ENCODE measurements at regions not wholly inside any gene's neighbourhood (a gene's known extent, or its start where the extent isn't known, plus 50 kb on each side); places are given as distances from the start of the nearest gene placed in this dataset.

DNA sequence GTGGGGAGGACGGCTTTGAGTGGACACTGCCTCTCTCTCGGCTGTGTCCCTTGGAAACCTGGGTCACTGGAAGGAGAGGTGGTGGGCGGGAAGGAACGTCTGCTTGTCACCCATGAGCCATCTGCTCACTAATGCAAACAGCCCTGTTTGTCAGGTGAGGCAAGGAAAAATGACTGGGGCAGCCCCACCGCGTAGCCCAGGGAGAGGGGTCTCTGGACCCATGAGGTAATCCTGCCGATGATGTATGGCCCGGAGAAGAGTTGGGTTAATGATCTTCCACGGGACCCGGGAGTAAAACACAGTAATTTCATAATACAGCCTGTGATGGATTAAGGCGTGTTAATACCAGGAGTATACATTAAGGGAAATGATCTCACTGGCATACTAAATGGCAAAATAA is 197.0 kb downstream of the CYLD start:
- TF ChIP-seq, protein P1, sequence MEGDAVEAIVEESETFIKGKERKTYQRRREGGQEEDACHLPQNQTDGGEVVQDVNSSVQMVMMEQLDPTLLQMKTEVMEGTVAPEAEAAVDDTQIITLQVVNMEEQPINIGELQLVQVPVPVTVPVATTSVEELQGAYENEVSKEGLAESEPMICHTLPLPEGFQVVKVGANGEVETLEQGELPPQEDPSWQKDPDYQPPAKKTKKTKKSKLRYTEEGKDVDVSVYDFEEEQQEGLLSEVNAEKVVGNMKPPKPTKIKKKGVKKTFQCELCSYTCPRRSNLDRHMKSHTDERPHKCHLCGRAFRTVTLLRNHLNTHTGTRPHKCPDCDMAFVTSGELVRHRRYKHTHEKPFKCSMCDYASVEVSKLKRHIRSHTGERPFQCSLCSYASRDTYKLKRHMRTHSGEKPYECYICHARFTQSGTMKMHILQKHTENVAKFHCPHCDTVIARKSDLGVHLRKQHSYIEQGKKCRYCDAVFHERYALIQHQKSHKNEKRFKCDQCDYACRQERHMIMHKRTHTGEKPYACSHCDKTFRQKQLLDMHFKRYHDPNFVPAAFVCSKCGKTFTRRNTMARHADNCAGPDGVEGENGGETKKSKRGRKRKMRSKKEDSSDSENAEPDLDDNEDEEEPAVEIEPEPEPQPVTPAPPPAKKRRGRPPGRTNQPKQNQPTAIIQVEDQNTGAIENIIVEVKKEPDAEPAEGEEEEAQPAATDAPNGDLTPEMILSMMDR (IDR thresholded peaks at IDR 0.05) = no peak

DNA sequence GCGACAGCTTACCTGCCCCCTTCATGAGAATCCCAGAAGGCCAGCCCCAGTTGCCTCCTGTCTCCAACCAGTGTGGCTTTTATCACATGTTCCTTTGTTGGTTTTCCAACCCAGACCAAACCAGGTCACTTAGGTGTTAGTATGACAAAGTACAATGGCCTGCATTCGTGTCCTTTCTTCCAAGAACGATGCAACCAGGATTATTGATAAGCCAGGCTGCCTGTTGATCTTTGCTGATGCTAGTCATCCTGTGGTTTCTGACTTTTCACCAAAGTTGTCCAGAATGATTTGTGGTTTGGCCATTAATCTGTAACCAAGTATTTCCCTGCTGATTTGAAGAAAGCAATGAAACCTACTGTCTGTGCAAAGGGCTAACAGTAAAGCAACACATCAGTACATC is 191.4 kb downstream of the CYLD start:
- TF ChIP-seq, protein P1 (IDR thresholded peaks at IDR 0.05) = no peak

DNA sequence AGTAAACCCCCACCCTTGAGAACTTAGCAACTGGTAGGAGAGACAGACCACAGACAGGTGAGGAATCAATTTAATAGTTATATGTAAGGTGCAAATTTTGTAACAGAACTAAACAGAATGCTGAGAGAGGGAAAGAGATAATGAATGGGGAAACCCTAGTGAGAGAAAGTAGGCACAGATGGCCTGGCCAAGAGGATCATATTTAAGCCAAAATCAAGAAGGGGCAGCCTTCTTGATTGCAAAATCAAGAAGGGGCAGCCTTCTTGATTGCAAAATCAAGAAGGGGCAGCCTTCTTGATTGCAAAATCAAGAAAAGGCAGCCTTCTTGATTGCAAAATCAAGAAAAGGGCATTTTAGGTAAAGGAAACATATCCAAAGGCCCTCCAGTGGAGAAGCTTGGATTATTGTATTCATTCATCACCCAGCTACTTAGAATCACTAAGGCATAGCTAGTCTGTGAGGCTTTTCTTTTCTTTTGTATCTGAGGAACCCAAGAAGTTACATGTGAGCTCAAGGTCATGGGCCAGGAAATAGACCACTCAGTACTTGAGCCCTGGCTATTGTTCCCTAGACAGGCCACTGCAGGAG is 190.6 kb downstream of the CYLD start:
- TF ChIP-seq, protein P1 (IDR thresholded peaks at IDR 0.05) = no peak

DNA sequence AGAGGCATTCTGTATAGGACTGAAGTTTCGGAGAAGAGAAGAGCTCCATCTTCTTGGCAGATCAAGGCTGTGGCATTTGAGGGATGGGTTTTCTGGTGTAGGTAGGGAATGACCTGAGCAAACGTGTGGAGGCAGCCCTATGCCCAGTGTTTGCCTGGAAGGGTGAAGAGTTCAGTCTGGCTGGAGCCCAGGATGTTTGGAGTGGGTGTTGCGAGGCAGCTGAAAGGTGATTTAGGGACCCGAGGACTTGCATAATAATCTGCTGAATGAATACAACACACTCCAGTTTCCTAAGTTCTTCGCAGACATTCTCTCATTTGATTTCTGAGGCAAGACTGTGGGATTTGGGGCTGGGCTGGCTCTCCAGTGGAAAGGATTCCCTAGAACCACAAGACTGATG is 186.2 kb downstream of the CYLD start:
- TF ChIP-seq, protein P1 (IDR thresholded peaks at IDR 0.05) = no peak

DNA sequence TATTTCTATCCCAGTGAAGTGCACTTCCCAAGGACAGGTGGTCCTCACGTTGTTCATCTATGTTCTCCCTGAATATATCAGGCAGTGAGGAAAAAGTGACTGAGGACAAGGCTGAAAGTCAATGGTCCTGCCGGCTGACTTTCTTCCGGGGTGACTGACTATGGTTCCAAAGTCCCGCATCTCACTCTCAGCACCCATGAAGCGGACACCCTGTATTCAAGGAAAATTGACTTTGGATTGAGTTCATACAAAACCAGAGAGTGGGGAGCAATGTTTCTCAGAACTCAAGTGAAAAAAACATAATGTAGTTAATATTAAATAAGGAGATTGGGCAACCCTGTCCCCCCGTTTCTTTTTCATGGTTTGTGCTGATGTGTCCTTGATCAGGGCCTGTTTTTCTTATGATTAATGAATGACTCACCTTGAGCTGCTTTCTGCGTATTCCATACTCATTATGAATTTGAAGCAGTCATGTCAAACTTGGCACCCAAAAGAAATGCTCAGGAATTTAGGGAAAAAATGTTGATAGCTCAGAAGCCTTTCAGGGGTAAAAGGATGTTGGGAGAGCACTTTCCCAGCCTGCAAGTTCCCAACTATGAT is 184.0 kb downstream of the CYLD start:
- TF ChIP-seq, protein P1 (IDR thresholded peaks at IDR 0.05) = no peak

DNA sequence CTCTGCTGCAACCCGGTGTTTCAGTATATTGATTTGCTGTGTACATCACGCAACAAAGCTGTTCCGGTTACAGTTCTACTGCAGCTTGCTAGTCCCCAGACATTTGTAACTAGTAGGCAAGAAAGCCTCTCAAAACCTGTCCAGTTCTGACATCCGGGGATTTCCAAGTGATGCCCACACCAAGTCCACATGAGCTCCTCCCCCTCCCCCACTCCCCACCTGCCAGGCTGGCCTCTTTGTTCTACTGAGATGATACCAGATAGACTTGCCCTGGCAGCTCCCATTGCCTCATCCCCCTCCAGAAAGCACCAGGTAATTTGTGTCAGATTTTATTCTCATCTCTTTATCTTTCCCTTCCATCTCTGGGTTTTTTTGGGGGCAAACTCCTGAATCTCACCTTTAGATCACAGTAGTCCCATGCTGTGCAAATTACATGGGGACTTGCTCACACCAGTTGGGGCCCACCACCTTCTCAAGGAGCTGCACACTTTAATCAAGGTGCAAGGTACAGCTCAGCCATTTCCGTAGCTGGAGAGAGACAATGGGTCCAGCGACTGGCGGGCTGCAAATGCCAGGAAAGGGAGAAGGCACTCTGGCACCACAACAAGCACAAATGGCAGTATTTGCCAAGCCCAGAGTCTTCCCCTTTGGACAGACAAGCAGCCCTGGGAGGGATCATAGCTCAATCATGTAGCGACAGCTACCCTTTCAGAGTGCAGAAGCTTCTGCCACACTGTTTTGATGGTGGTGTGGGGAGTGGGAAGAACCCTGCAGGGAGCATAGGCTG is 183.1 kb downstream of the CYLD start:
- TF ChIP-seq, protein P1 (IDR thresholded peaks at IDR 0.05) = no peak

DNA sequence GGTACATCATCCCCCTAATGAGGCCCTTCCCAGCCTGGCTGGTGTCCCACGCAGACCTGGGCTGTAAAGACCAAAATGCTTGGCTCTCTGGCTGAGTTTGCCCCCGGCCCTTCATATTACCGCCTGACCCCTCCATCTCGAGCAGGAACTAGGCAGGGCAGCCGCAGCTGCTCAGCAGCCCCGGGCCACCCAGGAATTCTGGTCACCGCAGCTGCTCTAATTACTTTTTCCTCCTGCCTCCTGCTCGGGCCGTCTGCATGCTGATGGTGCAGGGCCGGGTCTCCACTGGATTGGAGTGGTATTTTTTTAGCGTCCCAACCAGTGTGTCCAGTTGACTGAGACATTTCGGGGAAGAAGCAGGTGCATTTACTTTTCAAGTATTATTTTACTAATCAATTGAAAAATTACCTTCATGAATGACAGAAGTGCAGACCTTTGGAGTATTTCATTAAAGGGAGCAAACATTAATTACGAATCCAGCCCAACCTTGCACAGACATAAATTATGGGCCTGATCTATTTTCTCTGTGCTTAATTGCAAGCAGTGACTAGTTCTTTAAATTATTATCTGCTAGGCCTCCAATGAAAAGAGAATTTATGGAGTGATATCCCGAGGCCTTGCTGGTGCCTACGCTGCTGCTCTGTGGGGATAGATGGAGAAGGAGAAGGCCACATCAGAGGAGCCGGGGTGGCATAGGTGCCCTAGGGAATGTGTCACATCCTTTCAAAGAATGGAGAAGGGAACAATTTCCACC is 176.2 kb downstream of the CYLD start:
- TF ChIP-seq, protein P1 (IDR thresholded peaks at IDR 0.05) = no peak

Data from LNCAP (cell line).